ENCODE measurements at regions not wholly inside any gene's neighbourhood (a gene's known extent, or its start where the extent isn't known, plus 50 kb on each side); places are given as distances from the start of the nearest gene placed in this dataset.

- no peak for DNase-seq
- Histone ChIP-seq H3K9me3 (no peaks in the 10 kb centered on the region), H3K27me3 (no peaks in the 10 kb centered on the region)
These were observed 58.7 kb upstream of the LRRN2 start for GRCh38 chr1:204744107-204744779.

GRCh38 chr1:204746838-204747442 is 61.4 kb upstream of the LRRN2 start:
- TF ChIP-seq POLR2A (IDR thresholded peaks at IDR 0.05) (no peak), CTCF (IDR thresholded peaks at IDR 0.05) (peak; percentile 41 to 96 (median 71))
- Histone ChIP-seq H3K9me3 (no peaks in the 10 kb centered on the region), H3K27ac (no peak overlapping the region), H3K4me1 (no peaks in the 10 kb centered on the region), H3K4me3 (no peak overlapping the region), H3K36me3 (no peaks in the 10 kb centered on the region), H3K27me3 (no peaks in the 10 kb centered on the region)
- DNase-seq = peak in 2 of 3 donors; percentile 32 to 73

More at GRCh38 chr1:204744107-204744779, 58.7 kb upstream of the LRRN2 start:
- Histone ChIP-seq H3K27ac (no peak overlapping the region), H3K4me3 (no peak overlapping the region), H3K4me1 (no peaks in the 10 kb centered on the region), H3K36me3 (no peaks in the 10 kb centered on the region)
- no peak for TF ChIP-seq CTCF (IDR thresholded peaks at IDR 0.05)
- TF ChIP-seq POLR2A (IDR thresholded peaks at IDR 0.05) = no peak

- no peaks in the 10 kb centered on the region for H3K4me1 ChIP-seq
- TF ChIP-seq CTCF (IDR thresholded peaks at IDR 0.05) = no peak
These were observed 65.9 kb upstream of the LRRN2 start for GRCh38 chr1:204751480-204751879.

GRCh38 chr1:204751883-204752687 is 66.5 kb upstream of the LRRN2 start:
- H3K27me3 ChIP-seq = no peaks in the 10 kb centered on the region
- H3K4me3 ChIP-seq = no peak overlapping the region
- H3K9me3 ChIP-seq = no peaks in the 10 kb centered on the region
- DNase-seq = peak in 2 of 3 donors; percentile 65 to 67
- H3K27ac ChIP-seq = no peak overlapping the region
- peak in 4 of 6 experiments; percentile 4 to 41 (median 23) for TF ChIP-seq CTCF (IDR thresholded peaks at IDR 0.05)
- no peak for TF ChIP-seq POLR2A (IDR thresholded peaks at IDR 0.05)
- no peaks in the 10 kb centered on the region for H3K36me3 ChIP-seq
- no peaks in the 10 kb centered on the region for H3K4me1 ChIP-seq

More at GRCh38 chr1:204751480-204751879, 65.9 kb upstream of the LRRN2 start:
- DNase-seq = no peak
- H3K4me3 ChIP-seq = no peak overlapping the region
- H3K9me3 ChIP-seq = no peaks in the 10 kb centered on the region
- no peaks in the 10 kb centered on the region for H3K27me3 ChIP-seq
- H3K36me3 ChIP-seq = no peaks in the 10 kb centered on the region
- no peak overlapping the region for H3K27ac ChIP-seq

GRCh38 chr1:204752688-204753040 is 67.1 kb upstream of the LRRN2 start:
- no peaks in the 10 kb centered on the region for H3K4me1 ChIP-seq
- H3K36me3 ChIP-seq = no peaks in the 10 kb centered on the region
- no peaks in the 10 kb centered on the region for H3K9me3 ChIP-seq
- H3K4me3 ChIP-seq = no peak overlapping the region
- no peak for DNase-seq
- no peak overlapping the region for H3K27ac ChIP-seq
- TF ChIP-seq POLR2A (IDR thresholded peaks at IDR 0.05) = no peak
- no peak for TF ChIP-seq CTCF (IDR thresholded peaks at IDR 0.05)
- H3K27me3 ChIP-seq = no peaks in the 10 kb centered on the region
